ENCODE measurements at regions not wholly inside any gene's neighbourhood (a gene's known extent, or its start where the extent isn't known, plus 50 kb on each side); places are given as distances from the start of the nearest gene placed in this dataset.

DNA sequence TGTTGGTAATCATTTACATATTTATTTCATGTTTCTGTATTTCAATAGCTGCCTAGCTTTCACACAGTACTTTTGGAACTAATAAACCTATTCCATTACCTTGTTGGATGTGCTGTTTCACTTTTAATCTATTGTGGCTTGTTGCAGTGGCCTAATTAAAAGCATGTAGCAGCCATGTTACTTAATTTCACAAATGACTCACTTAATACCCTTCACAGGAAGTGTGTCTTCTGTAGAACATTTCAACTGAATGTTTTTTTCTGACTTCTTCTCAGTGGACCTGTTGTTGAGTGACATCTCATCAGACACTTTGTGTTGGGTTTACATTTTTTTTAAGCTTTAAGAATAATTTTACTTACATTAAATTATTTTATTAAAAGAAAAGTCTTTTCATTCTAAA is 260.5 kb upstream of the THUMPD2 start:
- Histone ChIP-seq H3K9me2 (ENCODE audit: insufficient read depth) (no peaks in the 10 kb centered on the region), H3K9me3 (ENCODE audit: insufficient read depth, low read depth) (no peaks in the 10 kb centered on the region), H3K4me1 (replicated peaks; ENCODE audit: insufficient read depth) (no peaks in the 10 kb centered on the region), H3K79me2 (ENCODE audit: low read depth) (no peaks in the 10 kb centered on the region), H4K20me1 (ENCODE audit: insufficient read depth) (no peaks in the 10 kb centered on the region), H3K4me3 (no peak overlapping the region), H3K36me3 (ENCODE audit: low read depth) (no peaks in the 10 kb centered on the region), H3K27ac (no peak overlapping the region), H2AFZ (no peak overlapping the region), H3K27me3 (ENCODE audit: insufficient read depth, low read depth) (no peaks in the 10 kb centered on the region), H3K4me2 (no peak overlapping the region), H3F3A (ENCODE audit: insufficient read depth, low read depth) (no peaks in the 10 kb centered on the region)
- no TSS peak for BruUV-seq (replicated peaks)
- TF ChIP-seq EZH2 (IDR thresholded peaks at IDR 0.05; ENCODE audit: low read depth) = no peak
- TF ChIP-seq, protein P1, sequence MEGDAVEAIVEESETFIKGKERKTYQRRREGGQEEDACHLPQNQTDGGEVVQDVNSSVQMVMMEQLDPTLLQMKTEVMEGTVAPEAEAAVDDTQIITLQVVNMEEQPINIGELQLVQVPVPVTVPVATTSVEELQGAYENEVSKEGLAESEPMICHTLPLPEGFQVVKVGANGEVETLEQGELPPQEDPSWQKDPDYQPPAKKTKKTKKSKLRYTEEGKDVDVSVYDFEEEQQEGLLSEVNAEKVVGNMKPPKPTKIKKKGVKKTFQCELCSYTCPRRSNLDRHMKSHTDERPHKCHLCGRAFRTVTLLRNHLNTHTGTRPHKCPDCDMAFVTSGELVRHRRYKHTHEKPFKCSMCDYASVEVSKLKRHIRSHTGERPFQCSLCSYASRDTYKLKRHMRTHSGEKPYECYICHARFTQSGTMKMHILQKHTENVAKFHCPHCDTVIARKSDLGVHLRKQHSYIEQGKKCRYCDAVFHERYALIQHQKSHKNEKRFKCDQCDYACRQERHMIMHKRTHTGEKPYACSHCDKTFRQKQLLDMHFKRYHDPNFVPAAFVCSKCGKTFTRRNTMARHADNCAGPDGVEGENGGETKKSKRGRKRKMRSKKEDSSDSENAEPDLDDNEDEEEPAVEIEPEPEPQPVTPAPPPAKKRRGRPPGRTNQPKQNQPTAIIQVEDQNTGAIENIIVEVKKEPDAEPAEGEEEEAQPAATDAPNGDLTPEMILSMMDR (conservative IDR thresholded peaks at IDR 0.05) = no peak
- POLR2A ChIA-PET (ENCODE audit: unreplicated experiment) = no interaction called here
- DNase-seq = no peak
- CTCF ChIA-PET = no interaction called here
- intact Hi-C loops (cut with micrococcal nuclease; ENCODE audit: unreplicated experiment) = no loop called here

DNA sequence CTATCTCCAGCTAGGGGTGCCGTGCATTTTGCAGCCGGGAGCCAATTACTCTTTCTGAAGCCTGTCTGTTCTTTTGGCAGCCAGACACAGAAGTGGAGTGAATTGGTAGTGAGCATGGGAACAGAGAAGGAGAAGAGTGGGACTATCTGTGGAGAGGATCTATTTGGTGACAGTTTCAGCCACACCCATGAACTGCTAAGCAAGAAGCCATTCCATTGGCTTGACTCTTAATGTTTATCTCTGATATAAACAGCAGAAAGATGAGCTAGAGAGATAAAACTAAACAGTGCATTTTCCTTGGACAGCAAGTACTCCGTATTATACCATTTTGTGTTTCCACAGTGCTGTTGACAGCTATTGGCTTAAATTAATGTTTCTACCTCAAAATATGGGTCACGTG is 259.6 kb upstream of the THUMPD2 start:
- Histone ChIP-seq H3K4me1 (replicated peaks; ENCODE audit: insufficient read depth) (no peaks in the 10 kb centered on the region), H4K20me1 (ENCODE audit: insufficient read depth) (no peaks in the 10 kb centered on the region), H3K9me2 (ENCODE audit: insufficient read depth) (no peaks in the 10 kb centered on the region), H3K27me3 (ENCODE audit: insufficient read depth, low read depth) (no peaks in the 10 kb centered on the region), H3K27ac (no peak overlapping the region), H3K79me2 (ENCODE audit: low read depth) (no peaks in the 10 kb centered on the region), H3K9me3 (ENCODE audit: insufficient read depth, low read depth) (0 out of 2 replicates have a peak, but pooled peaks cover 3% of the 10 kb centered on the region), H3F3A (ENCODE audit: insufficient read depth, low read depth) (no peaks in the 10 kb centered on the region), H3K36me3 (ENCODE audit: low read depth) (no peaks in the 10 kb centered on the region), H3K4me2 (no peak overlapping the region), H2AFZ (no peak overlapping the region), H3K4me3 (no peak overlapping the region)
- ChIA-PET POLR2A (ENCODE audit: unreplicated experiment) (no interaction called here), CTCF (no interaction called here)
- no peak for TF ChIP-seq EZH2 (IDR thresholded peaks at IDR 0.05; ENCODE audit: low read depth)
- TF ChIP-seq, protein P1 (conservative IDR thresholded peaks at IDR 0.05) = no peak
- intact Hi-C loops (cut with micrococcal nuclease; ENCODE audit: unreplicated experiment) = no loop called here
- BruUV-seq (replicated peaks) = no TSS peak
- no peak for DNase-seq

DNA sequence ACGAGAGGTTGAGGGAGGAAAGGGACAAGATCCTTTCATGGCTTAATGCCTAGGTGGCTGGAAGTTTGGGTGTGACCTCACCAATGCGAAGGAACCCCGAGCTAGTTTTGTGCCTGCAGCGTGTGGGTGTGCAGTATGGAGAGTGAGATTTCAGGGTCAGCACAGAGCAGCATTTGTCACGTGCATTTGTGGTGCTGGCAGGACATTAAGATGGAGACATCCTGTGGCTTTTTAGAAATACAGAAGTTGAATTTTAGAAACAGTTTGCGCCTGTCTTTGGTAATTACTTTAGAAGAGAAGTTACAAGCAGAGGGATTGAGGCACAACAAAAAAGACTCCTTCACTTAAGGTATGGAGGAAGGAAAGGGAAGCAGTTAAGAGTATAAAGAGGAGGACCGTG is 258.2 kb upstream of the THUMPD2 start:
- Histone ChIP-seq H3K4me3 (no peak overlapping the region), H3K9me2 (ENCODE audit: insufficient read depth) (no peaks in the 10 kb centered on the region), H3K79me2 (ENCODE audit: low read depth) (no peaks in the 10 kb centered on the region), H3K4me2 (no peak overlapping the region), H3K4me1 (replicated peaks; ENCODE audit: insufficient read depth) (no peaks in the 10 kb centered on the region), H3K9me3 (ENCODE audit: insufficient read depth, low read depth) (0 out of 2 replicates have a peak, but pooled peaks cover 3% of the 10 kb centered on the region), H3K36me3 (ENCODE audit: low read depth) (no peaks in the 10 kb centered on the region), H2AFZ (no peak overlapping the region), H3K27me3 (ENCODE audit: insufficient read depth, low read depth) (no peaks in the 10 kb centered on the region), H3F3A (ENCODE audit: insufficient read depth, low read depth) (no peaks in the 10 kb centered on the region), H4K20me1 (ENCODE audit: insufficient read depth) (no peaks in the 10 kb centered on the region), H3K27ac (no peak overlapping the region)
- no peak for TF ChIP-seq EZH2 (IDR thresholded peaks at IDR 0.05; ENCODE audit: low read depth)
- TF ChIP-seq, protein P1 (conservative IDR thresholded peaks at IDR 0.05) = no peak
- CTCF ChIA-PET = interaction anchor here (0.6 kb wide), 1 partner anchor 812 kb away, joined by 4 read pairs; no protein-coding TSS in a partner anchor
- no TSS peak for BruUV-seq (replicated peaks)
- POLR2A ChIA-PET (ENCODE audit: unreplicated experiment) = no interaction called here
- intact Hi-C loops (cut with micrococcal nuclease; ENCODE audit: unreplicated experiment) = no loop called here
- DNase-seq = no peak
